ENCODE measurements at regions not wholly inside any gene's neighbourhood (a gene's known extent, or its start where the extent isn't known, plus 50 kb on each side); places are given as distances from the start of the nearest gene placed in this dataset.

- TF ChIP-seq EZH2phosphoT487 (IDR thresholded peaks at IDR 0.05; ENCODE audit: low read depth, severe bottlenecking, unreplicated experiment): no peak
- TF ChIP-seq CTCF (IDR thresholded peaks at IDR 0.05; ENCODE audit: poor library complexity): no peak
Measured at GRCh38 chr5:90113108-90113507, 296.4 kb downstream of the CETN3 start.
